Hepatocyte (in vitro differentiated cells): ENCODE measurements at regions not wholly inside any gene's neighbourhood (a gene's known extent, or its start where the extent isn't known, plus 50 kb on each side); places are given as distances from the start of the nearest gene placed in this dataset.

Source experiments
- CTCF ChIP-seq: fragments of 200-600 bp; sonication (generic); IDR thresholded peaks from 2 replicates; pipeline ENCODE4 v1.5.1; 2016; ENCODE audit warnings: antibody characterized with exemption, mild to moderate bottlenecking; ENCODE audit not compliant: poor library complexity
- EZH2 ChIP-seq: fragments of 200-600 bp; sonication (generic); IDR thresholded peaks from 2 replicates; pipeline ENCODE4 v1.6.1; 2016; ENCODE audit warnings: antibody characterized with exemption, mild to moderate bottlenecking, borderline replicate concordance
- EZH2phosphoT487 ChIP-seq: fragments of 200-600 bp; sonication (generic); IDR thresholded peaks from one replicate; pipeline ENCODE4 v1.6.1; 2018; ENCODE audit warnings: antibody characterized with exemption, mild to moderate bottlenecking, low read depth, moderate library complexity; ENCODE audit not compliant: unreplicated experiment, severe bottlenecking

GRCh38 chr9:21585756-21586752, 103.9 kb upstream of the IFNE start:
- TF ChIP-seq CTCF (no peak), EZH2 (no peak), EZH2phosphoT487 (no peak)
